HEK293 (cell line): ENCODE measurements at regions not wholly inside any gene's neighbourhood (a gene's known extent, or its start where the extent isn't known, plus 50 kb on each side); places are given as distances from the start of the nearest gene placed in this dataset.

Experiments used
- CTCF ChIA-PET: fragments of 350-600 bp; formaldehyde crosslinking; extraction: SDS; loops from one replicate; lab custom pipeline; 2021; ENCODE audit warnings: antibody characterized with exemption; lab: Yijun Ruan, JAX
- POLR2A ChIA-PET: fragments of 300-600 bp; formaldehyde crosslinking; extraction: SDS; loops from one replicate; lab custom pipeline; 2020; ENCODE audit warnings: antibody characterized with exemption, inconsistent platforms; lab: Yijun Ruan, JAX
- H3K27ac ChIP-seq: fragments of 200-500 bp; sonication (Bioruptor generic); 2 replicates; pipeline ENCODE4 v1.5.1; 2014; ENCODE audit warnings: low read depth, low read length, control low read depth, inconsistent platforms; ENCODE audit errors: extremely low read depth
- H3K36me3 ChIP-seq, 2 experiments: fragments of 200-500 bp in 1 of 2; sonication (Bioruptor generic) in 1 of 2; 1 replicate in 1 of 2; 2 replicates in 1 of 2; pipeline ENCODE4 v1.5.1; 2014 to 2017; ENCODE audit warnings: inconsistent platforms in 2 of 2, low read length in 2 of 2; ENCODE audit not compliant: control insufficient read depth in 2 of 2, insufficient read depth in 1 of 2
- H3K4me1 ChIP-seq: fragments of 200-500 bp; sonication (Bioruptor generic); 2 replicates; pipeline ENCODE4 v1.5.1; 2014; ENCODE audit warnings: mild to moderate bottlenecking, low read length, inconsistent platforms; ENCODE audit not compliant: control insufficient read depth, insufficient read depth
- H3K4me3 ChIP-seq: 2 replicates; pipeline ENCODE4 v1.5.1; 2011; ENCODE audit warnings: low read depth, mild to moderate bottlenecking, control low read depth, low read length, moderate library complexity
- H3K9me3 ChIP-seq: fragments of 200-500 bp; sonication (Bioruptor generic); 2 replicates; pipeline ENCODE4 v1.5.1; 2014; ENCODE audit warnings: low read depth, low read length, inconsistent platforms; ENCODE audit not compliant: control insufficient read depth, insufficient read depth
- OVOL3 ChIP-seq: fragments of 450-650 bp; formaldehyde crosslinking; IDR thresholded peaks from 2 replicates; pipeline ENCODE4 v1.5.1; 2016; ENCODE audit warnings: missing biosample characterization, missing genetic modification characterization
- ZBTB21 ChIP-seq: fragments of 450-650 bp; formaldehyde crosslinking; IDR thresholded peaks from 2 replicates; pipeline ENCODE4 v1.5.1; 2017; ENCODE audit warnings: missing biosample characterization, missing genetic modification characterization
- ZNF10 ChIP-seq: fragments of 450-650 bp; formaldehyde crosslinking; IDR thresholded peaks from 2 replicates; pipeline ENCODE4 v1.5.1; 2017; ENCODE audit warnings: missing biosample characterization, missing genetic modification characterization
- ZNF140 ChIP-seq: fragments of 450-650 bp; formaldehyde crosslinking; IDR thresholded peaks from 2 replicates; pipeline ENCODE4 v1.5.1; 2016; ENCODE audit warnings: missing biosample characterization, missing genetic modification characterization
- ZNF26 ChIP-seq: fragments of 450-650 bp; formaldehyde crosslinking; IDR thresholded peaks from 2 replicates; pipeline ENCODE4 v1.5.1; 2016; ENCODE audit warnings: missing biosample characterization, missing genetic modification characterization
- ZNF354C ChIP-seq: fragments of 450-650 bp; formaldehyde crosslinking; IDR thresholded peaks from 2 replicates; pipeline ENCODE4 v1.5.1; 2016; ENCODE audit warnings: missing biosample characterization, missing genetic modification characterization, low read depth, borderline replicate concordance
- ZNF423 ChIP-seq: fragments of 450-650 bp; formaldehyde crosslinking; IDR thresholded peaks from 2 replicates; pipeline ENCODE4 v1.5.1; 2016; ENCODE audit warnings: missing biosample characterization, missing genetic modification characterization
- ZNF433 ChIP-seq: fragments of 450-650 bp; formaldehyde crosslinking; IDR thresholded peaks from 2 replicates; pipeline ENCODE4 v1.5.1; 2016; ENCODE audit warnings: missing biosample characterization, missing genetic modification characterization, low read depth
- ZNF530 ChIP-seq: fragments of 450-650 bp; formaldehyde crosslinking; IDR thresholded peaks from 2 replicates; pipeline ENCODE4 v1.5.1; 2016; ENCODE audit warnings: low read depth, missing biosample characterization, missing genetic modification characterization
- ZNF555 ChIP-seq: fragments of 450-650 bp; formaldehyde crosslinking; conservative IDR thresholded peaks from 2 replicates; pipeline ENCODE4 v1.5.1; 2017; ENCODE audit warnings: missing biosample characterization, mild to moderate bottlenecking, missing genetic modification characterization, inconsistent platforms
- ZNF677 ChIP-seq: fragments of 450-650 bp; IDR thresholded peaks from 2 replicates; pipeline ENCODE4 v1.5.0; 2018; ENCODE audit warnings: missing biosample characterization, mild to moderate bottlenecking, missing genetic modification characterization, moderate library complexity
- ZSCAN30 ChIP-seq: fragments of 450-650 bp; IDR thresholded peaks from 2 replicates; pipeline ENCODE4 v1.5.1; 2018; ENCODE audit warnings: missing biosample characterization, mild to moderate bottlenecking, missing genetic modification characterization, moderate library complexity
- TF ChIP-seq, protein P1 (sequence below): fragments of 450-650 bp; formaldehyde crosslinking; IDR thresholded peaks from 2 replicates; pipeline ENCODE4 v1.5.1; 2016; ENCODE audit warnings: missing biosample characterization, missing genetic modification characterization
- TF ChIP-seq, protein P2 (sequence below): fragments of 450-650 bp; formaldehyde crosslinking; IDR thresholded peaks from 2 replicates; pipeline ENCODE4; 2016; ENCODE audit warnings: missing biosample characterization, missing genetic modification characterization
- TF ChIP-seq, protein P3 (sequence below): fragments of 450-650 bp; formaldehyde crosslinking; IDR thresholded peaks from 2 replicates; pipeline ENCODE4 v1.5.1; 2016; ENCODE audit warnings: missing biosample characterization, missing genetic modification characterization
- TF ChIP-seq, protein P4 (sequence below): fragments of 450-650 bp; formaldehyde crosslinking; conservative IDR thresholded peaks from 2 replicates; pipeline ENCODE4 v1.5.1; 2016; ENCODE audit warnings: low read depth, missing biosample characterization, missing genetic modification characterization

DNA sequence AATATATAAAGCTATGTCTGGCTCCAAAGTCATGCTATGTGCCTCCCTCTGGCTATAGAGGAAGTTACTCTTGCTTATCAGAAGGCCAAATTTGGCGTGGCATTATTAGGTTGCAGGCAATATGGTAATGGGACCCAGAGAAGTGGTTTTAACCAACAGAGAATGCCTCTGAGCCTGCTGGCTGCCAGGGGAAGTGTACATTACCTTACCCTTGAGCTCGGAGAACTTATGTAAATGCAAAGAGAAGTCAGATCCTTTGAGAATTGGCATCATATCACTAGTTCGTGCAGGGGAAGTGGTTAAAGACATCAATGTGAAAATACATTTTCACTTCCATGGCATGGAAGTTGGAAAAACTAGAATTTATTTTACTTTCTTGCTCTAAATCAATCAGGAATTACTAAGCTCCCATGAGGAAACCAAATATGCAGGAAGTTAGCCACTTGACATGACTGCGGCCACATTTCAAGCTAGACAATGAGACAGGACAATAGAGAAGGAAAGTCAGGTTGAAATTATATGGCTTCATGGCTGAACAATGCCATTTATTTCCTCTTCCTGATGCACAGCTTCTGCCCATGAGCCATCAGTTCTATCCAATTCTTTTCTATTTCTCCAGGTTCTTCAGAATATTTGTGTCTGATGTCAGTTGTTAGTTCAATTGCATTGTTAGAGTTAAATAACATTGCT lies 134.0 kb upstream of the PHACTR1 start:
- Histone ChIP-seq H3K36me3 (no peaks in the 10 kb centered on the region), H3K4me3 (no peak overlapping the region), H3K9me3 (no peaks in the 10 kb centered on the region), H3K27ac (no peak overlapping the region), H3K4me1 (no peaks in the 10 kb centered on the region)
- POLR2A ChIA-PET = no interaction called here
- no peak for TF ChIP-seq ZNF423 (tag by site-specific recombination)
- CTCF ChIA-PET = interaction anchor here (0.8 to 1.4 kb wide), 3 partner anchors 22 to 292 kb away, joined by 3 read pairs; partner anchors contain the start of gene EDN1

GRCh38 chr6:12584631-12585405 lies 131.7 kb upstream of the PHACTR1 start:
- Histone ChIP-seq H3K36me3 (no peaks in the 10 kb centered on the region), H3K4me1 (no peaks in the 10 kb centered on the region), H3K4me3 (no peak overlapping the region), H3K9me3 (no peaks in the 10 kb centered on the region), H3K27ac (no peak overlapping the region)
- TF ChIP-seq ZNF530 (tag by site-specific recombination) (no peak), ZNF10 (no peak), ZNF433 (tag by site-specific recombination) (no peak), OVOL3 (tag by site-specific recombination) (no peak), ZBTB21 (tag by site-specific recombination) (no peak), ZSCAN30 (tag by site-specific recombination) (no peak), ZNF26 (tag by site-specific recombination) (no peak), ZNF423 (tag by site-specific recombination) (no peak), ZNF677 (tag by site-specific recombination) (no peak), ZNF555 (tag by site-specific recombination) (no peak), ZNF140 (no peak), ZNF354C (tag by site-specific recombination) (no peak)
- TF ChIP-seq, protein P1, sequence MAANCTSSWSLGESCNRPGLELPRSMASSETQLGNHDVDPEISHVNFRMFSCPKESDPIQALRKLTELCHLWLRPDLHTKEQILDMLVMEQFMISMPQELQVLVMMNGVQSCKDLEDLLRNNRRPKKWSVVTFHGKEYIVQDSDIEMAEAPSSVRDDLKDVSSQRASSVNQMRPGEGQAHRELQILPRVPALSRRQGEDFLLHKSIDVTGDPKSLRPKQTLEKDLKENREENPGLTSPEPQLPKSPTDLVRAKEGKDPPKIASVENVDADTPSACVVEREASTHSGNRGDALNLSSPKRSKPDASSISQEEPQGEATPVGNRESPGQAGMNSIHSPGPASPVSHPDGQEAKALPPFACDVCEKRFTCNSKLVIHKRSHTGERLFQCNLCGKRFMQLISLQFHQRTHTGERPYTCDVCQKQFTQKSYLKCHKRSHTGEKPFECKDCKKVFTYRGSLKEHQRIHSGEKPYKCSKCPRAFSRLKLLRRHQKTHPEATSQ (tag by site-specific recombination) = no peak
- TF ChIP-seq, protein P2, sequence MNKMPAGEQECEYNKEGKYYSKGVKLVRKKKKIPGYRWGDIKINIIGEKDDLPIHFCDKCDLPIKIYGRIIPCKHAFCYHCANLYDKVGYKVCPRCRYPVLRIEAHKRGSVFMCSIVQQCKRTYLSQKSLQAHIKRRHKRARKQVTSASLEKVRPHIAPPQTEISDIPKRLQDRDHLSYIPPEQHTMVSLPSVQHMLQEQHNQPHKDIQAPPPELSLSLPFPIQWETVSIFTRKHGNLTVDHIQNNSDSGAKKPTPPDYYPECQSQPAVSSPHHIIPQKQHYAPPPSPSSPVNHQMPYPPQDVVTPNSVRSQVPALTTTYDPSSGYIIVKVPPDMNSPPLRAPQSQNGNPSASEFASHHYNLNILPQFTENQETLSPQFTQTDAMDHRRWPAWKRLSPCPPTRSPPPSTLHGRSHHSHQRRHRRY (tag by site-specific recombination) = no peak
- TF ChIP-seq, protein P3, sequence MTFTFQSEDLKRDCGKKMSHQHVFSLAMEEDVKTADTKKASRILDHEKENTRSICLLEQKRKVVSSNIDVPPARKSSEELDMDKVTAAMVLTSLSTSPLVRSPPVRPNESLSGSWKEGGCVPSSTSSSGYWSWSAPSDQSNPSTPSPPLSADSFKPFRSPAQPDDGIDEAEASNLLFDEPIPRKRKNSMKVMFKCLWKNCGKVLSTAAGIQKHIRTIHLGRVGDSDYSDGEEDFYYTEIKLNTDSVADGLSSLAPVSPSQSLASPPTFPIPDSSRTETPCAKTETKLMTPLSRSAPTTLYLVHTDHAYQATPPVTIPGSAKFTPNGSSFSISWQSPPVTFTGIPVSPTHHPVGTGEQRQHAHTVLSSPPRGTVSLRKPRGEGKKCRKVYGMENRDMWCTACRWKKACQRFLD (tag by site-specific recombination) = no peak
- TF ChIP-seq, protein P4, sequence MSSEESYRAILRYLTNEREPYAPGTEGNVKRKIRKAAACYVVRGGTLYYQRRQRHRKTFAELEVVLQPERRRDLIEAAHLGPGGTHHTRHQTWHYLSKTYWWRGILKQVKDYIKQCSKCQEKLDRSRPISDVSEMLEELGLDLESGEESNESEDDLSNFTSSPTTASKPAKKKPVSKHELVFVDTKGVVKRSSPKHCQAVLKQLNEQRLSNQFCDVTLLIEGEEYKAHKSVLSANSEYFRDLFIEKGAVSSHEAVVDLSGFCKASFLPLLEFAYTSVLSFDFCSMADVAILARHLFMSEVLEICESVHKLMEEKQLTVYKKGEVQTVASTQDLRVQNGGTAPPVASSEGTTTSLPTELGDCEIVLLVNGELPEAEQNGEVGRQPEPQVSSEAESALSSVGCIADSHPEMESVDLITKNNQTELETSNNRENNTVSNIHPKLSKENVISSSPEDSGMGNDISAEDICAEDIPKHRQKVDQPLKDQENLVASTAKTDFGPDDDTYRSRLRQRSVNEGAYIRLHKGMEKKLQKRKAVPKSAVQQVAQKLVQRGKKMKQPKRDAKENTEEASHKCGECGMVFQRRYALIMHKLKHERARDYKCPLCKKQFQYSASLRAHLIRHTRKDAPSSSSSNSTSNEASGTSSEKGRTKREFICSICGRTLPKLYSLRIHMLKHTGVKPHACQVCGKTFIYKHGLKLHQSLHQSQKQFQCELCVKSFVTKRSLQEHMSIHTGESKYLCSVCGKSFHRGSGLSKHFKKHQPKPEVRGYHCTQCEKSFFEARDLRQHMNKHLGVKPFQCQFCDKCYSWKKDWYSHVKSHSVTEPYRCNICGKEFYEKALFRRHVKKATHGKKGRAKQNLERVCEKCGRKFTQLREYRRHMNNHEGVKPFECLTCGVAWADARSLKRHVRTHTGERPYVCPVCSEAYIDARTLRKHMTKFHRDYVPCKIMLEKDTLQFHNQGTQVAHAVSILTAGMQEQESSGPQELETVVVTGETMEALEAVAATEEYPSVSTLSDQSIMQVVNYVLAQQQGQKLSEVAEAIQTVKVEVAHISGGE (tag by site-specific recombination) = no peak
- CTCF ChIA-PET = interaction anchor here (1.4 kb wide), 1 partner anchor 20 kb away, joined by 5 read pairs; no protein-coding TSS in a partner anchor
- POLR2A ChIA-PET = interaction anchor here (0.6 to 0.7 kb wide), 2 partner anchors 12 to 16 kb away, joined by 3 to 4 read pairs; no protein-coding TSS in a partner anchor
